ENCODE measurements at regions not wholly inside any gene's neighbourhood (a gene's known extent, or its start where the extent isn't known, plus 50 kb on each side); places are given as distances from the start of the nearest gene placed in this dataset.

DNA sequence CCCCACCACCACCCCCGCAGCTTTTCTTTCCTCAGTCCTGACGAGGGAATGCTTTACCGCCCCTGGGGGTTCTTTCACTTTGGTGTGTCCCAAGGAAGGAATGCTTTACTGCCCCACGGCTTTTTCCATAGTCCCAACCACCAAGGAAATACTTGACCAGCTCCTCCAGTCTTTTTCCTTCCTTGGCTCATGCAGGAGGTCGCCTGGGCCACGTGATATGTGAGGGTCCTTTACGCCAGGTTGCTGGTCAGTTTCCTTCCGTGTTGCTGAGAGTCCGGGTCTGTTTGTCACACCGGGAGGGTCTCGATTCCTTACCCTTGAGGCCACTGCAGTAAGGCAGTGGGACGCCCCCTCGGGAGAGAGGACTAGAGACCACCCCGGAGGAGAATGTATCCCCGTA, 58.9 kb upstream of the CDH4 start:
- H4K20me1 ChIP-seq (ENCODE audit: insufficient read depth, low read length) = no peaks in the 10 kb centered on the region
- DNase-seq = no peak
- no peak overlapping the region for H3K4me2 ChIP-seq (ENCODE audit: low read depth, low read length)
- H3K4me3 ChIP-seq (ENCODE audit: low read length) = no peak overlapping the region
- no peaks in the 10 kb centered on the region for H3K79me2 ChIP-seq (ENCODE audit: low read length)
- no peaks in the 10 kb centered on the region for H3F3A ChIP-seq (ENCODE audit: insufficient read depth, low read length)
- no peak overlapping the region for H3K9ac ChIP-seq (ENCODE audit: low read length)
- H3K9me2 ChIP-seq (replicated peaks; ENCODE audit: insufficient read depth, low read length) = no peaks in the 10 kb centered on the region
- no peaks in the 10 kb centered on the region for H3K9me3 ChIP-seq (replicated peaks; ENCODE audit: insufficient read depth, low read length)
- no peak overlapping the region for H2AFZ ChIP-seq (ENCODE audit: low read length)
- no peak for TF ChIP-seq CTCF (IDR thresholded peaks at IDR 0.05; ENCODE audit: low read length)
- TF ChIP-seq EZH2 (optimal IDR thresholded peaks at IDR 0.05; ENCODE audit: low read depth, low read length) = no peak
- no peak for TF ChIP-seq EZH2phosphoT487 (IDR thresholded peaks at IDR 0.05; ENCODE audit: low read length)
- H3K36me3 ChIP-seq (replicated peaks; ENCODE audit: insufficient read depth, low read length) = no peaks in the 10 kb centered on the region
- no peaks in the 10 kb centered on the region for H3K4me1 ChIP-seq (ENCODE audit: low read length)
- no peak overlapping the region for H3K27ac ChIP-seq (ENCODE audit: low read length)
- peaks cover 34% of the 10 kb centered on the region for H3K27me3 ChIP-seq (replicated peaks; ENCODE audit: insufficient read depth, low read length)
